ENCODE measurements at regions not wholly inside any gene's neighbourhood (a gene's known extent, or its start where the extent isn't known, plus 50 kb on each side); places are given as distances from the start of the nearest gene placed in this dataset.

DNA sequence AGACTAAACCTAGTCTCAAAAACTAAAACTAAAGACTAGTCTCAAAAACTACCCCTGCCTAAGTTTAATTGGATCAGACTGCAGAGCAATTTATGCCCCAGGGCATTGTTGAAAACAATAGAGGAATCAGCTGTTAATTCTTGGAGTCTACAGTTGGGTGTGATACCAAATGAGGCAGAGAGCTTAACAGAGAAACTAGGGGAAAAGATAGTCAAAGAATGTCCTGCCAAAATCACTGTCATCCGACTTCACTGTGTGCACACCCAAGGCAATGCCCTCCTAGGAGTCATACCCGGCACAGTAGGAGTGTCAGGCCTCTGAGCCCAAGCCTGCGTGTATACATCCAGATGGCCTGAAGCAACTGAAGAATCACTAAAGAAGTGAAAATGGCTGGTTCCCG, 90.5 kb upstream of the TOMM7 start:
- H3K4me1 ChIP-seq (ENCODE audit: control insufficient read depth, insufficient read depth, low read length, poor library complexity, severe bottlenecking) = no peaks in the 10 kb centered on the region
- 95 to 97% methylated on average over 4 of the region's 4 CpGs for WGBS, 2 experiments (ENCODE audit: insufficient coverage in 2 of 2)
- no peaks in the 10 kb centered on the region for H3K36me3 ChIP-seq (ENCODE audit: control insufficient read depth, insufficient read depth, low read length)
- no peak overlapping the region for H3K4me3 ChIP-seq (ENCODE audit: extremely low read depth, insufficient read depth, low read length, poor library complexity, severe bottlenecking)
- peaks cover 7% of the 10 kb centered on the region for H3K9me3 ChIP-seq (ENCODE audit: control insufficient read depth, low read length)
- H3K27ac ChIP-seq (ENCODE audit: low read depth, low read length, severe bottlenecking) = no peak overlapping the region

DNA sequence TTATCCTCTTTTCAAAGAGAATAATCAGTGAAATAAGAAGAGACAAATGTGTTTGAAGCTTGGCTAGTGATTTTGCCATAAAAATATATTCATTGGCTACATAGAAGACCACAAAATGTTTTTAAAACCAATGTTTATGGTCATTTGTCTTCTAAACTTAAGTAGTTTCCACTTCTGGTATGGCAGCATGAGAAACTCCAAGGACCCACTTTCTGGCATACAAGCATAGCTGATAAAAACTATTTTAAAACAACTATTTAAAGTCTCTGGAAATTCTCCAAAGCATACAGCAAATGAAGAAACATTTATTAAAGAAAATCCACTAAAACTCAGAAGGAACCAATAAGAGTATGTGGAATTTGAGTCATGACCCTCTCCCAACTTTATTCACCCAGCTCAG, 89.2 kb upstream of the TOMM7 start:
- H3K4me1 ChIP-seq (ENCODE audit: control insufficient read depth, insufficient read depth, low read length, poor library complexity, severe bottlenecking) = no peaks in the 10 kb centered on the region

DNA sequence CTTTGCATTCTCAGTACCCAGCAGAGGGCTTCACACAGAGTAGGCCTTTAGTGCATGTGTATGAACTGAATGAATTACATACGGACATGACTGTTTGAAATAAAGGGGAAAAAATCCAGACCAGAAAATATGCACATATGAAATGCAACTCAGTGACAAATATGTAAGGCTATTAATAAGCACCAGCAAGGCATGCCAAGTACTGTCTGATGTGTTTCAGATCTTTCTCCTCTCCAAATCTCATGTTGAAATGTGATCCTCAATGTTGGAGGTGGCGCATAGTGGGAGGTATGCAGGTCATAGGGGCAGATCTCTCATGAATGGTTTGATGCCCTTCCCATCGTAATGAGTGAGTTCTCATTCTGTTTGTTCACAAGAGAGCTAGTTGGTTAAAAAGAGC, 87.3 kb upstream of the TOMM7 start:
- H3K4me1 ChIP-seq (ENCODE audit: control insufficient read depth, insufficient read depth, low read length, poor library complexity, severe bottlenecking) = no peaks in the 10 kb centered on the region
- H3K9me3 ChIP-seq (ENCODE audit: control insufficient read depth, low read length) = peaks cover 7% of the 10 kb centered on the region
- H3K27ac ChIP-seq (ENCODE audit: low read depth, low read length, severe bottlenecking) = no peak overlapping the region
- no peak overlapping the region for H3K4me3 ChIP-seq (ENCODE audit: extremely low read depth, insufficient read depth, low read length, poor library complexity, severe bottlenecking)
- WGBS, 2 experiments (ENCODE audit: insufficient coverage in 2 of 2) = 80 to 100% methylated on average over 1 of the region's 3 CpGs
- no peaks in the 10 kb centered on the region for H3K36me3 ChIP-seq (ENCODE audit: control insufficient read depth, insufficient read depth, low read length)

More for the DNA sequence above, 89.2 kb upstream of the TOMM7 start:
- H3K36me3 ChIP-seq (ENCODE audit: control insufficient read depth, insufficient read depth, low read length) = no peaks in the 10 kb centered on the region
- no peak overlapping the region for H3K27ac ChIP-seq (ENCODE audit: low read depth, low read length, severe bottlenecking)
- H3K9me3 ChIP-seq (ENCODE audit: control insufficient read depth, low read length) = peaks cover 7% of the 10 kb centered on the region
- H3K4me3 ChIP-seq (ENCODE audit: extremely low read depth, insufficient read depth, low read length, poor library complexity, severe bottlenecking) = no peak overlapping the region

DNA sequence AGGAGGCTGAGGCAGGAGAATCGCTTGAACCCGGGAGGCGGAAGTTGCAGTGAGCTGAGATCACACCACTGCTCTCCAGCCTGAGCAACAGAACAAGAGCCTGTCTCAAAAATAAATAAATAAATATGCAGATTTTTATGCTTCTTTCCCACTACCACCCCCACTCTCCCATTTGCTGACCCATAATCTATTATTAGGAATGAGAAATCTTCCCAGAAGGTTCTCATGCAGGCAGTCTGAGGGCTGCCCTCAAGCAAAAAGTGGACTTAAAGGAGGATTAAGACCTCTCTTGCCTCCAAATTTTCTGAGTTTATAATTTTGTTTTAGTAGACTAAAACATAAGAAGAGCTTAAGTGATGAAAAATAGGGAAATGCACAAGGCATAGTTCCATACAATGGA, 85.2 kb upstream of the TOMM7 start:
- H3K4me1 ChIP-seq (ENCODE audit: control insufficient read depth, insufficient read depth, low read length, poor library complexity, severe bottlenecking) = no peaks in the 10 kb centered on the region
- no peak overlapping the region for H3K27ac ChIP-seq (ENCODE audit: low read depth, low read length, severe bottlenecking)
- H3K4me3 ChIP-seq (ENCODE audit: extremely low read depth, insufficient read depth, low read length, poor library complexity, severe bottlenecking) = no peak overlapping the region
- 94% methylated on average over 3 of the region's 3 CpGs; no CpG with 5 or more reads in 1 of the 2 experiments for WGBS, 2 experiments (ENCODE audit: insufficient coverage in 2 of 2)
- H3K9me3 ChIP-seq (ENCODE audit: control insufficient read depth, low read length) = no peaks in the 10 kb centered on the region
- H3K36me3 ChIP-seq (ENCODE audit: control insufficient read depth, insufficient read depth, low read length) = no peaks in the 10 kb centered on the region

DNA sequence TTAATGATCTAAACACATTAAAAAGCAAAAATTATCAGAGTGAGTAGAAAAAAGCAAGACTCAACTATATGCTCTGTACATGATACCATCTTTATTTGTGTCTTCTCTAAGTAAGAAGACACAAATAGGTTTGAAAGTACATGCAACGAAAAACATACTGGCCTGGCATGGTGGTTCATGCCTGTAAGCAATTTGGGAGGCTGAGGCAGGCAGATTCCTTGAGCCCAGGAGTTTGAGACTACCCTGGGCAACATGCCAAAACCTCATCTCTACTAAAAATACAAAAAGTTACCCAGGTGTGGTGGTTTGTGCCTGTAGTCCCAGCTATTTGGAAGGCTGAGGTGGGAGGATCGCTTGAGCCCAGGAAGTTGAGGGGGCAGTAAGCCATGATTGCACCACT, 78.1 kb upstream of the TOMM7 start:
- no peak overlapping the region for H3K27ac ChIP-seq (ENCODE audit: low read depth, low read length, severe bottlenecking)
- no peaks in the 10 kb centered on the region for H3K36me3 ChIP-seq (ENCODE audit: control insufficient read depth, insufficient read depth, low read length)
- no CpG with 5 or more reads among the region's 2 CpGs for WGBS, 2 experiments (ENCODE audit: insufficient coverage in 2 of 2)
- no peaks in the 10 kb centered on the region for H3K4me1 ChIP-seq (ENCODE audit: control insufficient read depth, insufficient read depth, low read length, poor library complexity, severe bottlenecking)
- no peak overlapping the region for H3K4me3 ChIP-seq (ENCODE audit: extremely low read depth, insufficient read depth, low read length, poor library complexity, severe bottlenecking)
- H3K9me3 ChIP-seq (ENCODE audit: control insufficient read depth, low read length) = no peaks in the 10 kb centered on the region

DNA sequence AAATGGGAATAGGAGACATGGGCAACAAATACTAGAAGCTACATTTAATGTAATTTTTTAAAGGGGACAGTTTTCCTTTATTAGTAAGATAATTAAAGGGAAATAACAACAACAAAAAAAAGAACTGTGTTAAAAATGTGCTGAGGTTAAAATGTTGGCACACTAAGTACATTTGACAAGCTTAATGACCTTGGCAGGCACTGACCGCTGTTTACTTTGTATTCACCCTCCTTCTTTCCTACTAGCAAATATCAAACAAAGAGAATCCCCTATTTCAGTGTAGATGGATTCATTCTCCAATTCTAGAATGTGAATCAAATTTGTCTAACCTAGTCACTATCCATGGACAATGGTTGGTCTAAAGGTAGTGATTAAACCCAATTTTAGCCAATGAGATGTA, 77.5 kb upstream of the TOMM7 start:
- no peaks in the 10 kb centered on the region for H3K4me1 ChIP-seq (ENCODE audit: control insufficient read depth, insufficient read depth, low read length, poor library complexity, severe bottlenecking)
- no peak overlapping the region for H3K4me3 ChIP-seq (ENCODE audit: extremely low read depth, insufficient read depth, low read length, poor library complexity, severe bottlenecking)
- H3K9me3 ChIP-seq (ENCODE audit: control insufficient read depth, low read length) = no peaks in the 10 kb centered on the region
- H3K27ac ChIP-seq (ENCODE audit: low read depth, low read length, severe bottlenecking) = no peak overlapping the region
- WGBS, 2 experiments (ENCODE audit: insufficient coverage in 2 of 2) = 100% methylated on average over 1 of the region's 1 CpG; no CpG with 5 or more reads in 1 of the 2 experiments
- H3K36me3 ChIP-seq (ENCODE audit: control insufficient read depth, insufficient read depth, low read length) = no peaks in the 10 kb centered on the region

DNA sequence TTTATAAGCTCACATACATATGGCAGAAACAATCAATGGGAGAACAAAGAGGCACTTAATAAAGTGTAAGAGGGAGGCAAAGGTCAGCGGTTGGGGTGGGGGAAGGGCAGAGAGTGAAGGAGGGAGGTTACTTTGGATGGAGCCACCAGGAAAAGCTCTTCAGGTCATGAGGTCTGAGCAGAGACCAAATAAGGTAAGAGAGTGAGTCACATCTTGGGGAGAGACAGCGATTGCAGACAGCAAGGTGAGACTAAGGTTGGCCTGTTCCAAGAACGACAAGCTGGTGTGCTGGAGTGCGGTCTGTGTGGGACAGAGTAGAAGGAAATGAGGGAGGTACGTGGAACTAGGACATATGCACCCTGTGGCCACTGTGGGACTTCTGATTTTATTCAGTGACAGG, 74.3 kb upstream of the TOMM7 start:
- 89 to 90% methylated on average over 4 to 5 of the region's 5 CpGs for WGBS, 2 experiments (ENCODE audit: insufficient coverage in 2 of 2)
- H3K9me3 ChIP-seq (ENCODE audit: control insufficient read depth, low read length) = no peaks in the 10 kb centered on the region
- no peak overlapping the region for H3K27ac ChIP-seq (ENCODE audit: low read depth, low read length, severe bottlenecking)
- no peaks in the 10 kb centered on the region for H3K36me3 ChIP-seq (ENCODE audit: control insufficient read depth, insufficient read depth, low read length)
- no peak overlapping the region for H3K4me3 ChIP-seq (ENCODE audit: extremely low read depth, insufficient read depth, low read length, poor library complexity, severe bottlenecking)
- H3K4me1 ChIP-seq (ENCODE audit: control insufficient read depth, insufficient read depth, low read length, poor library complexity, severe bottlenecking) = no peaks in the 10 kb centered on the region

DNA sequence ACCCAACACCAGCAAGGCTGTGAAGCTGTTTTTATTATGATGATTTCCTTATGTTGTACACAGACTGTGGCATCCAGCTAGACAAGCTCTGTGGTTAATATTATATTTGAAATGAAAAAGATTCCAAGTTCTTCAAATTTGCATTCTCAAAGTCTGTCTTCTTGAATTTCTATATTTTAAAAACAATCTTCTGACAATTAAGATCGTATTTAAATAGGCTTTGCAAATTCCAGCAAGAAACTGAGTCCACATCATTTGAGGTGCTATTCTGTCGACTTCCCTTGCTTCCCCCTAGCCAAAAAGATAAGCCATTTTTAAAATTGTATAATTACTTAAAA, 73.1 kb upstream of the TOMM7 start:
- Histone ChIP-seq H3K9me3 (ENCODE audit: control insufficient read depth, low read length) (no peaks in the 10 kb centered on the region), H3K36me3 (ENCODE audit: control insufficient read depth, insufficient read depth, low read length) (no peaks in the 10 kb centered on the region), H3K27ac (ENCODE audit: low read depth, low read length, severe bottlenecking) (no peak overlapping the region), H3K4me3 (ENCODE audit: extremely low read depth, insufficient read depth, low read length, poor library complexity, severe bottlenecking) (no peak overlapping the region), H3K4me1 (ENCODE audit: control insufficient read depth, insufficient read depth, low read length, poor library complexity, severe bottlenecking) (no peaks in the 10 kb centered on the region)
- WGBS, 2 experiments (ENCODE audit: insufficient coverage in 2 of 2) = no CpG with 5 or more reads among the region's 2 CpGs

DNA sequence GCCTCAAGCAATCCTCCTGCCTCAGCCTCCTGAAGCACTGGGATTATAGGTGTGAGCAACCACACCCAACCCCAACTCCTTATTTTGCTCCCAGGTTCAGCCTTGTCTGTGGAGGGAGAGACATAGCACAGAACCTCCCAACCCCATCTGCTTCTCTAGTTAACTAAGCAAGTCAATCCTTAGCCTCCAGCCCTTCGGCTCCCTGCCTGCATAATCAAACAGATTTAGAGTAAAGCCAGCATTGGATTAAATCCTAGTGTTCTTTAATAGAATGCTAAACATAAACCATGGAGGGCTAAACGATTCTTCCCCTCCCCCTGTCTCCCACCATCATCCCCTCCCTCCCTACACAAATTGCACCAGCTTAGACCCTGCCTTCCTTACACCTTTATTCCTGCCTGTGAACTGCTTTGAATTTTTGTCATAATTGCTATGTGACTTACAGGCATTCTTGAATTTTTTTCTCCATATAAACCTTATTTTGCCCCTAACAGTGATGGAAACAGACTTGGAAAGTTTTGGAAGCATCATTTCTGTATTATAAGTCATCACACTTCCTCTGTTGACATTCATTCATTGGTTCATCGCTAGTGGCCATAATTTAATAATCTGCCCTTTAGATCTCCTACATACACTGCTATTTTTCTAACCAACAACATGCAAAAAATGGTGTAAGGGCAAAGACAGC, 72.6 kb upstream of the TOMM7 start:
- WGBS, 2 experiments (ENCODE audit: insufficient coverage in 2 of 2) = 83 to 93% methylated on average over 1 to 2 of the region's 3 CpGs
- no peaks in the 10 kb centered on the region for H3K9me3 ChIP-seq (ENCODE audit: control insufficient read depth, low read length)
- H3K4me3 ChIP-seq (ENCODE audit: extremely low read depth, insufficient read depth, low read length, poor library complexity, severe bottlenecking) = no peak overlapping the region
- H3K36me3 ChIP-seq (ENCODE audit: control insufficient read depth, insufficient read depth, low read length) = no peaks in the 10 kb centered on the region
- H3K4me1 ChIP-seq (ENCODE audit: control insufficient read depth, insufficient read depth, low read length, poor library complexity, severe bottlenecking) = no peaks in the 10 kb centered on the region
- no peak overlapping the region for H3K27ac ChIP-seq (ENCODE audit: low read depth, low read length, severe bottlenecking)

DNA sequence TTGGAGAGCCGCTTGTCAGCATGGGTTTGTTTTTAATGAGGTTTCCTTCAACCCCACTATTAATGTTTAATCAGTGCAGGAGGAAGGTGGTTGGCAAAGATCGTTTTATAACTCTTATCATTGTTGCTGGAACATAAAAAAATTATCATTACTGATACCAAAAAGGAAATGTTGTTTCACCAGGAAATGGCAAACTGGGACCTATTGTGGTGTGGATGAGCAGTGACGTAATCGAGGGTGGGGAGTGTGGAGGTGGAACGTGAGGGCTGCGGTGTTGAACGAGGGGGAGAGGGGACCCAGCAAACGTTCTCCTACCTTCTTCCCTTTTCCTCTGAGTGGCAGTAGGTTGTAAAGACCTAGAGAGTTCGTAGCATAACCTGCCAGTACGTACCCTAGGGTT, 71.9 kb upstream of the TOMM7 start:
- Histone ChIP-seq H3K4me3 (ENCODE audit: extremely low read depth, insufficient read depth, low read length, poor library complexity, severe bottlenecking) (no peak overlapping the region), H3K27ac (ENCODE audit: low read depth, low read length, severe bottlenecking) (no peak overlapping the region), H3K36me3 (ENCODE audit: control insufficient read depth, insufficient read depth, low read length) (no peaks in the 10 kb centered on the region), H3K4me1 (ENCODE audit: control insufficient read depth, insufficient read depth, low read length, poor library complexity, severe bottlenecking) (no peaks in the 10 kb centered on the region), H3K9me3 (ENCODE audit: control insufficient read depth, low read length) (no peaks in the 10 kb centered on the region)
- WGBS, 2 experiments (ENCODE audit: insufficient coverage in 2 of 2) = 98 to 100% methylated on average over 2 to 7 of the region's 10 CpGs

DNA sequence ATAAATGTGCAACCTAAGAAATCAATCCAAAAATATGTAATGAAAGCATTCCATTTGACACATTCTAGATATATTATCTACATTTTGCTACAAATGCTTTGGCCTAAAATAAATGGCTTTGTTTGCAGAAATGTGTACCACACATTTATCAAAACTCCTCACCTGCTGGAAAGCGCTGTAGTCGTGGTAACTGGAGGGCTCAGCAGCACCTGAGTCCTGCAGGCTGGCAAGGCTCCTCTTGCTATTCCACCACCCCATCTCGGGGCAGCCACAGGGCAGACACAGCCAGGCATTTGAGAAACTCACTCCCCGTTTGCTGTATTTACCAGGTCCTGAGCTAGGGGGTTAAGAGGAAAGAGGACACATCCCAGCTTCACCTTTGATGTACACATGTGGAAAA, 68.1 kb upstream of the TOMM7 start:
- Histone ChIP-seq H3K4me1 (ENCODE audit: control insufficient read depth, insufficient read depth, low read length, poor library complexity, severe bottlenecking) (no peaks in the 10 kb centered on the region), H3K9me3 (ENCODE audit: control insufficient read depth, low read length) (no peaks in the 10 kb centered on the region), H3K27ac (ENCODE audit: low read depth, low read length, severe bottlenecking) (no peak overlapping the region), H3K4me3 (ENCODE audit: extremely low read depth, insufficient read depth, low read length, poor library complexity, severe bottlenecking) (no peak overlapping the region), H3K36me3 (ENCODE audit: control insufficient read depth, insufficient read depth, low read length) (no peaks in the 10 kb centered on the region)
- WGBS, 2 experiments (ENCODE audit: insufficient coverage in 2 of 2) = 91 to 94% methylated on average over 4 of the region's 4 CpGs

Measured in mesodermal cell (in vitro differentiated cells).